DND-41 (cell line): ENCODE measurements at regions not wholly inside any gene's neighbourhood (a gene's known extent, or its start where the extent isn't known, plus 50 kb on each side); places are given as distances from the start of the nearest gene placed in this dataset.

Experiments
- ATAC-seq: fragments of 200-7000 bp; cut with Tn5 transposase; 3 replicates; pipeline ENCODE4 v1.9.1; 2021; ENCODE audit warnings: low read depth; ENCODE audit not compliant: insufficient read depth
- DNase-seq: peaks from one replicate; pipeline ENCODE4 v3.0.0-alpha.2; 2020
- H2AFZ ChIP-seq: 2 replicates; pipeline ENCODE4 v1.6.0; 2012; ENCODE audit warnings: low read depth, low read length
- H3K27ac ChIP-seq: 2 replicates; pipeline ENCODE4 v1.5.1; 2012; ENCODE audit warnings: low read length, inconsistent platforms
- H3K27me3 ChIP-seq: fragments of 200-600 bp; sonication (generic); 2 replicates; pipeline ENCODE4 v1.6.0; 2012; ENCODE audit warnings: low read length, mild to moderate bottlenecking, inconsistent platforms; ENCODE audit not compliant: insufficient read depth, poor library complexity
- H3K36me3 ChIP-seq: 2 replicates; pipeline ENCODE4 v1.5.1; 2012; ENCODE audit warnings: low read length, inconsistent platforms; ENCODE audit not compliant: insufficient read depth
- H3K4me1 ChIP-seq: 2 replicates; pipeline ENCODE4 v1.5.1; 2012; ENCODE audit warnings: mild to moderate bottlenecking, low read length; ENCODE audit not compliant: insufficient read depth
- H3K4me2 ChIP-seq: 2 replicates; pipeline ENCODE4 v1.6.0; 2012; ENCODE audit warnings: mild to moderate bottlenecking, moderate library complexity, low read length, inconsistent platforms; ENCODE audit not compliant: insufficient read depth
- H3K4me3 ChIP-seq, 2 experiments: fragments of 200-600 bp in 1 of 2; shearing (Covaris generic) in 1 of 2; 2 replicates each; pipeline ENCODE4 v1.5.1; 2012 to 2016; ENCODE audit warnings: inconsistent platforms in 2 of 2, low read length in 2 of 2, mild to moderate bottlenecking in 2 of 2, low read depth in 1 of 2, moderate library complexity in 1 of 2
- H3K79me2 ChIP-seq: 2 replicates; pipeline ENCODE4 v1.6.0; 2012; ENCODE audit warnings: low read length, inconsistent platforms; ENCODE audit not compliant: insufficient read depth
- H3K9ac ChIP-seq: 2 replicates; pipeline ENCODE4 v1.6.0; 2012; ENCODE audit warnings: low read depth, mild to moderate bottlenecking, inconsistent platforms, low read length, moderate library complexity
- H3K9me3 ChIP-seq: 2 replicates; pipeline ENCODE4 v1.5.1; 2012; ENCODE audit warnings: low read length, moderate library complexity, mild to moderate bottlenecking, inconsistent platforms; ENCODE audit not compliant: insufficient read depth, severe bottlenecking
- H4K20me1 ChIP-seq: 2 replicates; pipeline ENCODE4 v1.6.0; 2012; ENCODE audit warnings: low read length; ENCODE audit not compliant: insufficient read depth
- CTCF ChIP-seq: IDR thresholded peaks from 2 replicates; pipeline ENCODE4 v1.5.1; 2012; ENCODE audit warnings: borderline replicate concordance, low read length, moderate library complexity, mild to moderate bottlenecking; ENCODE audit not compliant: poor library complexity, severe bottlenecking; ENCODE audit errors: extremely low read depth
- EZH2 ChIP-seq: IDR thresholded peaks from 3 replicates; pipeline ENCODE4 v1.6.1; 2012; ENCODE audit warnings: borderline replicate concordance, low read depth, mild to moderate bottlenecking, moderate library complexity, low read length, inconsistent platforms; ENCODE audit not compliant: severe bottlenecking

DNA sequence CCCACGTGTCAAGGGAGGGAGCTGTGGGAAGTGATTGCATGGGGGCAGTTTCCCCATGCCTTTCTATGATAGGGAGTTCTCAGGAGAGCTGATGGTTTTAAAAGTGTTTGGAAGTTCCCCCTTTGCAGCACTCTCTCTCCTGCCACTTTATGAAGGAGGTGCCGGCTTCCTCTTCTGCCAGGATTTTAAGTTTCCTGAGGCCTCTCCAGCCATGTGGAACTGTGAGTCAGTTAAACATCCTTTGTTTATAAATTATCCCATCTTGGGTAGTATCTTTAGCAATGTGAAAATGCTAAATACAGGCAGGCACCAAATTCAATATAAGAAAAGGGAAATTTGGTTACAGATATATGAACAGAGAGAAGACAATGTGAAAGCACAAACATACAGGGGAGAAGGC is 96.4 kb upstream of the EPHA7 start:
- H3K27me3 ChIP-seq: no peaks in the 10 kb centered on the region
- no peak overlapping the region for H3K9ac ChIP-seq
- no peak overlapping the region for H3K4me2 ChIP-seq
- no peaks in the 10 kb centered on the region for H3K9me3 ChIP-seq
- no peak for ATAC-seq
- no peaks in the 10 kb centered on the region for H4K20me1 ChIP-seq
- no peaks in the 10 kb centered on the region for H3K79me2 ChIP-seq
- DNase-seq: no peak
- no peak overlapping the region for H3K4me3 ChIP-seq
- H3K27ac ChIP-seq: no peak overlapping the region
- no peak for TF ChIP-seq EZH2
- TF ChIP-seq CTCF: no peak
- no peaks in the 10 kb centered on the region for H3K4me1 ChIP-seq
- H3K36me3 ChIP-seq: no peaks in the 10 kb centered on the region
- no peak overlapping the region for H2AFZ ChIP-seq

- Histone ChIP-seq H3K27me3 (no peaks in the 10 kb centered on the region), H3K27ac (no peak overlapping the region), H3K9me3 (no peaks in the 10 kb centered on the region), H3K4me2 (no peak overlapping the region), H3K4me3 (no peak overlapping the region), H3K36me3 (no peaks in the 10 kb centered on the region), H3K9ac (no peak overlapping the region), H4K20me1 (no peaks in the 10 kb centered on the region), H2AFZ (no peak overlapping the region), H3K4me1 (no peaks in the 10 kb centered on the region), H3K79me2 (no peaks in the 10 kb centered on the region)
- TF ChIP-seq EZH2 (no peak), CTCF (no peak)
- ATAC-seq (no peak), DNase-seq (no peak)
Measured at GRCh38 chr6:93498713-93499112, 79.4 kb upstream of the EPHA7 start.

DNA sequence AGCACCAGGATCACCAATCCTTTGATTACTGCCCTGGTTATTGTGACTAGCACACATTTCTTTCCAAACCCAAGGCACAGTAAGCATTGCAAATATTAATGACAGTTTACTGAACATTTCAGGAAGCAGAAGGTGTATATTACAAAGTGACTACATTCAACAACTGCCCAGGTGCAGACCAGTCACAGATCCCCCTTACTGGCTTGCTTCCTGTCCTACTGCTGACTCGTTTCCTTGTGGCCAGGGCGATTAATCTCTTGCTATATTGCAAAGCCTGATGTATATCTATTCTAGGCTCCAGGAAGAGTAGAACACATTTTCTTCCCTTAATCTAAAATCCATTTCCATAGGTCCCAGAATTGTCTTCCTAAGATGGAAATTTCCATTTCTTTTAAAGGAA is 77.2 kb upstream of the EPHA7 start:
- Histone ChIP-seq H3K9me3 (no peaks in the 10 kb centered on the region), H3K4me1 (no peaks in the 10 kb centered on the region), H3K27me3 (no peaks in the 10 kb centered on the region), H3K27ac (no peak overlapping the region), H3K79me2 (no peaks in the 10 kb centered on the region), H4K20me1 (no peaks in the 10 kb centered on the region), H2AFZ (no peak overlapping the region), H3K36me3 (no peaks in the 10 kb centered on the region), H3K4me3 (no peak overlapping the region), H3K4me2 (no peak overlapping the region), H3K9ac (no peak overlapping the region)
- TF ChIP-seq CTCF: no peak
- DNase-seq: no peak
- ATAC-seq: no peak

DNA sequence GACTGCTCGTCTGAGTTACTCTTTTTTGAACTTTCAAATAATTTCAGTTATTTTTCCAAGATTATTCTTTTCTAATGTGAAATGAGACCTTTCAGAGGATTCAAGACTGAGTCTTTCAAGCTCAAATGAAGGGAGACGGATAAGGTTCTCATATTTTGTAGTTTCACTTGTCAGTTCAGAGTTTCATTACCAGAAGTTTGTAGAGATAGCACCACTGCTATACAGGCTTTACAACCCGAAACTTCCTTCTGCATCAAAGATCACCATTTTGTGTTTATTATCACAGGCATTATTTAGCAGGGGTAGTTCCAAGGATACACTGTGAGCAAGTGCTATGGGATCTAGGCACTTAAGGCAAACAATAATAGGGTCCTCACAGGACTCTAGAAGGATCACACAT is 74.7 kb upstream of the EPHA7 start:
- Histone ChIP-seq H4K20me1 (no peaks in the 10 kb centered on the region), H3K27ac (no peak overlapping the region), H3K4me1 (no peaks in the 10 kb centered on the region), H3K9ac (no peak overlapping the region), H3K27me3 (no peaks in the 10 kb centered on the region), H3K9me3 (no peaks in the 10 kb centered on the region), H3K4me3 (no peak overlapping the region), H3K79me2 (no peaks in the 10 kb centered on the region), H2AFZ (no peak overlapping the region), H3K36me3 (no peaks in the 10 kb centered on the region), H3K4me2 (no peak overlapping the region)
- no peak for DNase-seq
- no peak for ATAC-seq
- TF ChIP-seq EZH2 (no peak), CTCF (no peak)
